ENCODE measurements at regions not wholly inside any gene's neighbourhood (a gene's known extent, or its start where the extent isn't known, plus 50 kb on each side); places are given as distances from the start of the nearest gene placed in this dataset.

DNA sequence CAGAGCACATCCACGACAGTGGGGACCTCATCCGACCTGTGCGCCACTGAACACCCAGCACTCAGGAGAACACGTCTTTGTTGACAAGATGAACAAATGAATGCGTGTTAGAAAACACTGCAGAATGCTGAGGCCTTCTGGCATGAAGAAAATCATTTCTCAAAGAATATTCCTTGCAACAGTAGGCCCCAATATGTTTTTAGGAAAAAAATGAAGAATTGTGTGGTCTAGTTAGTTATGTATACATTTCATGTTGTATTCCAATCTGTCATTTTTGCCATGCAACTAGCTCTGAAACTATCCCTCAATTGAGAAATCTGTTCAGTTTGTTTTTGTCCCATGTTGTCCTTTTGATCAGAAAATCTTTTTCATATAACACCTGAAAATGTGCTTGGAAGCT is 77.4 kb upstream of the MAD2L1 start:
- Histone ChIP-seq H3K4ac (ENCODE audit: low read length) (no peak overlapping the region), H3K14ac (ENCODE audit: low read length) (no peak overlapping the region), H2AFZ (ENCODE audit: low read length) (no peak overlapping the region), H2AK5ac (ENCODE audit: low read depth, low read length) (no peak overlapping the region), H3K23ac (ENCODE audit: low read depth, low read length, poor library complexity) (no peak overlapping the region), H3K9me3 (replicated peaks in 1 of 2; ENCODE audit: control insufficient read depth in 2 of 2, insufficient read depth in 1 of 2, low read depth in 1 of 2, low read length in 2 of 2) (no peaks in the 10 kb centered on the region), H3K27me3 (ENCODE audit: control insufficient read depth in 3 of 3, insufficient read depth in 3 of 3, low read depth in 1 of 3, low read length in 3 of 3) (no peaks in the 10 kb centered on the region), H3K79me1 (ENCODE audit: low read depth, low read length) (no peaks in the 10 kb centered on the region), H3K27ac (replicated peaks; ENCODE audit: low read length) (no peak overlapping the region), H2BK5ac (ENCODE audit: low read length) (no peak overlapping the region), H3K36me3 (replicated peaks in 1 of 2; ENCODE audit: control insufficient read depth in 2 of 2, insufficient read depth in 2 of 2, low read length in 2 of 2) (no peaks in the 10 kb centered on the region), H2BK15ac (ENCODE audit: low read length) (no peak overlapping the region), H3K4me1 (ENCODE audit: control insufficient read depth in 2 of 2, insufficient read depth in 1 of 2, low read depth in 1 of 2, low read length in 2 of 2) (no peaks in the 10 kb centered on the region), H3K4me3 (ENCODE audit: low read length in 2 of 2) (no peak overlapping the region), H3K4me2 (ENCODE audit: insufficient read depth, low read length, poor library complexity, severe bottlenecking) (no peak overlapping the region), H2BK120ac (ENCODE audit: low read depth, low read length) (no peak overlapping the region), H4K91ac (ENCODE audit: low read depth, low read length, poor library complexity) (no peak overlapping the region), H3K18ac (ENCODE audit: low read length) (no peak overlapping the region), H2BK12ac (ENCODE audit: low read length) (no peak overlapping the region), H3K9ac (ENCODE audit: low read depth, low read length, poor library complexity) (no peak overlapping the region), H4K8ac (ENCODE audit: low read depth, low read length) (no peak overlapping the region)
- DNase-seq (ENCODE audit: low spot score): no peak
- WGBS, 2 donors (ENCODE audit: extremely low coverage in 2 of 2, insufficient read length in 2 of 2, insufficient replicate concordance in 1 of 2): no CpG with 5 or more reads among the region's 5 CpGs

DNA sequence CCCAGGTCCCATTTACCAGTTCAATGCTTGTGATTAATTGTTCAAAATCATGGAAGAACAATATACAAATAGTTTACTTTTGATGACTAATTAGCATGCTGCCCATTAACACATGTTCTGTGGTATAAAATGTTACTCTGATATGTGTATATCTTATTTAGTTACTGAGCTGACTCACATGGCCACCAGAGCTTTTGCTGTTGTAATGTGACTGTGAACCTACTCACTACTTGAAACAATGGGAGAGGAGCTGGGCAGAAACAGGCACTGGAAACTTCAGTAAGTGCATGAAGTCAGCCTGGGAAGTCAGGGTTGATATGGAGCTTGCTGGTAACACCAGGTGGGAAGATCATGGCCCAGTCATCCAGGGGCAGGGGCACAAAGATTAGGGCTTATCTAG is 72.7 kb upstream of the MAD2L1 start:
- Histone ChIP-seq H3K36me3 (replicated peaks in 1 of 2; ENCODE audit: control insufficient read depth in 2 of 2, insufficient read depth in 2 of 2, low read length in 2 of 2) (no peaks in the 10 kb centered on the region), H2AFZ (ENCODE audit: low read length) (no peak overlapping the region), H3K14ac (ENCODE audit: low read length) (no peak overlapping the region), H2BK15ac (ENCODE audit: low read length) (no peak overlapping the region), H3K9me3 (replicated peaks in 1 of 2; ENCODE audit: control insufficient read depth in 2 of 2, insufficient read depth in 1 of 2, low read depth in 1 of 2, low read length in 2 of 2) (no peaks in the 10 kb centered on the region), H3K4ac (ENCODE audit: low read length) (no peak overlapping the region), H4K91ac (ENCODE audit: low read depth, low read length, poor library complexity) (no peak overlapping the region), H3K18ac (ENCODE audit: low read length) (no peak overlapping the region), H2BK120ac (ENCODE audit: low read depth, low read length) (no peak overlapping the region), H2AK5ac (ENCODE audit: low read depth, low read length) (no peak overlapping the region), H3K9ac (ENCODE audit: low read depth, low read length, poor library complexity) (no peak overlapping the region), H2BK12ac (ENCODE audit: low read length) (no peak overlapping the region), H3K23ac (ENCODE audit: low read depth, low read length, poor library complexity) (no peak overlapping the region), H3K4me2 (ENCODE audit: insufficient read depth, low read length, poor library complexity, severe bottlenecking) (no peak overlapping the region), H3K79me1 (ENCODE audit: low read depth, low read length) (no peaks in the 10 kb centered on the region), H3K4me3 (ENCODE audit: low read length in 2 of 2) (no peak overlapping the region), H3K27me3 (ENCODE audit: control insufficient read depth in 3 of 3, insufficient read depth in 3 of 3, low read depth in 1 of 3, low read length in 3 of 3) (no peaks in the 10 kb centered on the region), H4K8ac (ENCODE audit: low read depth, low read length) (no peak overlapping the region), H2BK5ac (ENCODE audit: low read length) (no peak overlapping the region), H3K27ac (replicated peaks; ENCODE audit: low read length) (no peak overlapping the region), H3K4me1 (ENCODE audit: control insufficient read depth in 2 of 2, insufficient read depth in 1 of 2, low read depth in 1 of 2, low read length in 2 of 2) (peaks cover 0 to 1% of the 10 kb centered on the region in 2 donors)
- DNase-seq (ENCODE audit: low spot score): no peak

DNA sequence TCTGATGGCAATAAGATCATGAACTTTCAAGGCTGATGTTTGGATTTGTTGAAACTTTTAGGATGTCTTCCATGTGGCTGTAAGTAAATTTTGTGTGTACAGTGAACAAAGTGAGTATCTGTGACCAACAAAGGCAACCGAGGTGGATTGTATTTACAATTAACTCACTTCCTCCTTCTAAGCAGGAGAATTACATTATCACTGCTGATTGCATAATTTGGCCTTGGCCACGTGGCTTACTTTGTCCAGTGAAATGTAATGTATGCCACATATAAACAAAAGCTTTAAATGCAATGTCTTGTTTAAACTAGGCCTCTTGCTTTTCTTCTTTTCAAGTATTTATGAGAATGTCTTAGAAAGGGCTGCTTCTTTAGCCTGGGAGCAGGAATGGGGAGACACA is 66.3 kb upstream of the MAD2L1 start:
- no peak overlapping the region for H3K4ac ChIP-seq (ENCODE audit: low read length)
- no peak overlapping the region for H3K18ac ChIP-seq (ENCODE audit: low read length)
- H2BK15ac ChIP-seq (ENCODE audit: low read length): no peak overlapping the region
- no peaks in the 10 kb centered on the region for H3K36me3 ChIP-seq (replicated peaks in 1 of 2; ENCODE audit: control insufficient read depth in 2 of 2, insufficient read depth in 2 of 2, low read length in 2 of 2)
- no peak overlapping the region for H2BK120ac ChIP-seq (ENCODE audit: low read depth, low read length)
- H3K4me1 ChIP-seq (ENCODE audit: control insufficient read depth in 2 of 2, insufficient read depth in 1 of 2, low read depth in 1 of 2, low read length in 2 of 2): no peaks in the 10 kb centered on the region
- DNase-seq (ENCODE audit: low spot score): no peak
- no peak overlapping the region for H3K14ac ChIP-seq (ENCODE audit: low read length)
- H3K4me3 ChIP-seq (ENCODE audit: low read length in 2 of 2): no peak overlapping the region
- no peaks in the 10 kb centered on the region for H3K9me3 ChIP-seq (replicated peaks in 1 of 2; ENCODE audit: control insufficient read depth in 2 of 2, insufficient read depth in 1 of 2, low read depth in 1 of 2, low read length in 2 of 2)
- H2AK5ac ChIP-seq (ENCODE audit: low read depth, low read length): no peak overlapping the region
- WGBS, 2 donors (ENCODE audit: extremely low coverage in 2 of 2, insufficient read length in 2 of 2, insufficient replicate concordance in 1 of 2): no CpG with 5 or more reads among the region's 2 CpGs
- no peak overlapping the region for H4K8ac ChIP-seq (ENCODE audit: low read depth, low read length)
- H3K27ac ChIP-seq (replicated peaks; ENCODE audit: low read length): no peak overlapping the region
- H3K23ac ChIP-seq (ENCODE audit: low read depth, low read length, poor library complexity): no peak overlapping the region
- H3K79me1 ChIP-seq (ENCODE audit: low read depth, low read length): no peaks in the 10 kb centered on the region
- no peak overlapping the region for H2BK12ac ChIP-seq (ENCODE audit: low read length)
- no peak overlapping the region for H4K91ac ChIP-seq (ENCODE audit: low read depth, low read length, poor library complexity)
- no peak overlapping the region for H3K9ac ChIP-seq (ENCODE audit: low read depth, low read length, poor library complexity)
- H2AFZ ChIP-seq (ENCODE audit: low read length): peak overlapping the region; percentile 76
- no peak overlapping the region for H3K4me2 ChIP-seq (ENCODE audit: insufficient read depth, low read length, poor library complexity, severe bottlenecking)
- no peak overlapping the region for H2BK5ac ChIP-seq (ENCODE audit: low read length)
- H3K27me3 ChIP-seq (ENCODE audit: control insufficient read depth in 3 of 3, insufficient read depth in 3 of 3, low read depth in 1 of 3, low read length in 3 of 3): no peaks in the 10 kb centered on the region

DNA sequence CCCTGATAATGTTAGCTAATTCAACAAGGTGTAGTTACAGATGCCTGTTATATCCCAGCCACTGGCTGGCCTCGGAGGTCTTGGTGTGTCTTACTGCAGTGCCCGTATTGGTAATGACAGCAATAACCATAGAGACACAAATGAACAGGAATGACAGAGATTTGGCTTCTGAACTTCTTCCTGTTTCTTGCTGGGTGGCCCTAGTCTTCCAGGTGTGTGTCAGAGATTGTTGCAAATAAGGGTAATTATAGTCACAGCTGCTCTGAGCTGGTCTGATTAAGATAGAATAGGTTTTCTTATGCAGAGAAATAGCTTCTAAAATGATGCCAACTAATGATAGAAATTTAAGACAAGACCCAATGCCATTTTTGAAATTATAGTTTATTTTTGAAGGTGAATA is 64.1 kb upstream of the MAD2L1 start:
- no peak overlapping the region for H2BK15ac ChIP-seq (ENCODE audit: low read length)
- no peaks in the 10 kb centered on the region for H3K36me3 ChIP-seq (replicated peaks in 1 of 2; ENCODE audit: control insufficient read depth in 2 of 2, insufficient read depth in 2 of 2, low read length in 2 of 2)
- no peak overlapping the region for H3K23ac ChIP-seq (ENCODE audit: low read depth, low read length, poor library complexity)
- no peak overlapping the region for H3K27ac ChIP-seq (replicated peaks; ENCODE audit: low read length)
- H3K4me3 ChIP-seq (ENCODE audit: low read length in 2 of 2): no peak overlapping the region
- H3K9ac ChIP-seq (ENCODE audit: low read depth, low read length, poor library complexity): no peak overlapping the region
- H3K14ac ChIP-seq (ENCODE audit: low read length): no peak overlapping the region
- H3K4me1 ChIP-seq (ENCODE audit: control insufficient read depth in 2 of 2, insufficient read depth in 1 of 2, low read depth in 1 of 2, low read length in 2 of 2): no peaks in the 10 kb centered on the region
- H2AFZ ChIP-seq (ENCODE audit: low read length): no peak overlapping the region
- H3K79me1 ChIP-seq (ENCODE audit: low read depth, low read length): no peaks in the 10 kb centered on the region
- H2BK5ac ChIP-seq (ENCODE audit: low read length): no peak overlapping the region
- DNase-seq (ENCODE audit: low spot score): no peak
- no peak overlapping the region for H3K4ac ChIP-seq (ENCODE audit: low read length)
- no peak overlapping the region for H3K18ac ChIP-seq (ENCODE audit: low read length)
- H4K8ac ChIP-seq (ENCODE audit: low read depth, low read length): no peak overlapping the region
- H2AK5ac ChIP-seq (ENCODE audit: low read depth, low read length): no peak overlapping the region
- H2BK120ac ChIP-seq (ENCODE audit: low read depth, low read length): no peak overlapping the region
- no peak overlapping the region for H2BK12ac ChIP-seq (ENCODE audit: low read length)
- no peaks in the 10 kb centered on the region for H3K9me3 ChIP-seq (replicated peaks in 1 of 2; ENCODE audit: control insufficient read depth in 2 of 2, insufficient read depth in 1 of 2, low read depth in 1 of 2, low read length in 2 of 2)
- no CpG with 5 or more reads among the region's 2 CpGs for WGBS, 2 donors (ENCODE audit: extremely low coverage in 2 of 2, insufficient read length in 2 of 2, insufficient replicate concordance in 1 of 2)
- no peak overlapping the region for H3K4me2 ChIP-seq (ENCODE audit: insufficient read depth, low read length, poor library complexity, severe bottlenecking)
- H3K27me3 ChIP-seq (ENCODE audit: control insufficient read depth in 3 of 3, insufficient read depth in 3 of 3, low read depth in 1 of 3, low read length in 3 of 3): no peaks in the 10 kb centered on the region
- no peak overlapping the region for H4K91ac ChIP-seq (ENCODE audit: low read depth, low read length, poor library complexity)
